RCC 7860 (cell line): ENCODE measurements at regions not wholly inside any gene's neighbourhood (a gene's known extent, or its start where the extent isn't known, plus 50 kb on each side); places are given as distances from the start of the nearest gene placed in this dataset.
"Not testable (repeated sequence)": the region's sequence is repeated elsewhere in the genome, so short reads cannot be mapped to it uniquely, and the experiment has no call there.

Source experiments
- DNase-seq: peaks from one replicate; pipeline ENCODE4 v3.0.0-alpha.2; 2015; ENCODE audit warnings: low spot score
- FAIRE-seq: peaks from 2 replicates; lab custom pipeline; 2012; peaks lifted over from hg19 to GRCh38; lab: Jason Lieb, UNC

- DNase-seq (no peak), FAIRE-seq (no peak)
These were observed 114.9 kb upstream of the SLCO6A1 start for GRCh38 chr5:102613661-102614060.

GRCh38 chr5:102617191-102618187, 118.7 kb upstream of the SLCO6A1 start:
- no peak for FAIRE-seq

GRCh38 chr5:102622262-102622661, 123.5 kb upstream of the SLCO6A1 start:
- DNase-seq (no peak), FAIRE-seq (no peak)

More at GRCh38 chr5:102617191-102618187, 118.7 kb upstream of the SLCO6A1 start:
- DNase-seq = no peak

- no peak for FAIRE-seq
- DNase-seq = no peak
These were observed 124.7 kb upstream of the SLCO6A1 start for GRCh38 chr5:102623329-102624065.

- DNase-seq = no peak
These were observed 125.6 kb upstream of the SLCO6A1 start for GRCh38 chr5:102624405-102624804.

GRCh38 chr5:102625468-102625867, 126.7 kb upstream of the SLCO6A1 start:
- DNase-seq = no peak
- no peak for FAIRE-seq

More at GRCh38 chr5:102624405-102624804, 125.6 kb upstream of the SLCO6A1 start:
- no peak for FAIRE-seq

- FAIRE-seq (no peak), DNase-seq (no peak)
These were observed 127.1 kb upstream of the SLCO6A1 start for GRCh38 chr5:102625928-102626327.

GRCh38 chr5:102627315-102627714, 127.8 kb upstream of the PAM start:
- DNase-seq (no peak), FAIRE-seq (no peak)

GRCh38 chr5:102628441-102629175, 126.5 kb upstream of the PAM start:
- DNase-seq (no peak), FAIRE-seq (no peak)

- FAIRE-seq (no peak), DNase-seq (no peak)
These were observed 125.1 kb upstream of the PAM start for GRCh38 chr5:102629827-102630605.

GRCh38 chr5:102635399-102635798, 119.7 kb upstream of the PAM start:
- DNase-seq, FAIRE-seq: not testable (repeated sequence)

GRCh38 chr5:102638316-102638715, 116.8 kb upstream of the PAM start:
- no peak for DNase-seq
- FAIRE-seq = no peak

GRCh38 chr5:102638912-102639652, 116.0 kb upstream of the PAM start:
- FAIRE-seq = no peak
- no peak for DNase-seq

GRCh38 chr5:102649731-102650130, 105.4 kb upstream of the PAM start:
- FAIRE-seq (peak; percentile 53), DNase-seq (no peak)

- DNase-seq = no peak
These were observed 103.6 kb upstream of the PAM start for GRCh38 chr5:102651466-102651865.

GRCh38 chr5:102654559-102655349, 100.4 kb upstream of the PAM start:
- FAIRE-seq = no peak

More at GRCh38 chr5:102651466-102651865, 103.6 kb upstream of the PAM start:
- FAIRE-seq = no peak

GRCh38 chr5:102659151-102659550, 96.0 kb upstream of the PAM start:
- no peak for FAIRE-seq
- DNase-seq = no peak

More at GRCh38 chr5:102654559-102655349, 100.4 kb upstream of the PAM start:
- no peak for DNase-seq

- DNase-seq = no peak
- FAIRE-seq = no peak
These were observed 95.0 kb upstream of the PAM start for GRCh38 chr5:102660111-102660510.
